Mesothelial cell of epicardium (in vitro differentiated cells): ENCODE measurements at regions not wholly inside any gene's neighbourhood (a gene's known extent, or its start where the extent isn't known, plus 50 kb on each side); places are given as distances from the start of the nearest gene placed in this dataset.

Experiments
- DNase-seq, 2 experiments: peaks; one replicate each; pipeline ENCODE4 v3.0.0; 2021; ENCODE audit warnings: low spot score in 2 of 2; ENCODE audit not compliant: unreplicated experiment in 2 of 2
- H3K27ac Mint-ChIP-seq: 2 replicates; pipeline ENCODE4 v1.8.0; 2021; ENCODE audit warnings: mixed read lengths
- H3K27me3 Mint-ChIP-seq: 2 replicates; pipeline ENCODE4 v1.8.0; 2021; ENCODE audit warnings: low read depth, mixed read lengths
- H3K36me3 Mint-ChIP-seq: 2 replicates; pipeline ENCODE4 v1.8.0; 2021; ENCODE audit warnings: mixed read lengths
- H3K4me1 Mint-ChIP-seq: 2 replicates; pipeline ENCODE4 v1.8.0; 2021; ENCODE audit warnings: mixed read lengths
- H3K4me3 Mint-ChIP-seq: 2 replicates; pipeline ENCODE4 v1.8.0; 2021; ENCODE audit warnings: mild to moderate bottlenecking, moderate library complexity, mixed read lengths
- H3K9me3 Mint-ChIP-seq: 2 replicates; pipeline ENCODE4 v1.8.0; 2021; ENCODE audit warnings: mixed read lengths
- TF ChIP-seq, protein P1 (sequence below): fragments of 200-600 bp; sonication (generic); IDR thresholded peaks from one replicate; pipeline ENCODE4 v1.5.0; 2021; ENCODE audit warnings: antibody characterized with exemption; ENCODE audit not compliant: unreplicated experiment

DNA sequence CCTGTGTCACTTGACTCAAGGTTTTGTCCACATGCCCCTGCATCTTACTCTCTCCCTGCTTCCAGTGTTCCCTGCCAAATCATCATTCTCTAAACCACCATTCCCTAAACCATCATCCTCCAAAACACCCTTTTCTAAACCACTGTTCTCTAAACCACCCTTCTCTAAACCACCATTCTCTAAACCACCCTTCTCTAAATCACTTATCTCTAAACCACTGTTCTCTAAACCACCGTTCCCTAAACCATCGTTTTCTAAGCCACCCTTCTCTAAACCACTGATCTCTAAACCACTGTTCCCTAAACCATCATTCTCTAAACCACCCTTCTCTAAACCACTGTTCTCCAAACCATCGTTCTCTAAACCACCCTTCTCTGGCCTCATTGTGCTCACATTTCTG is 142.1 kb downstream of the CXCL12 start:
- Mint-ChIP-seq H3K4me1 (no peaks in the 10 kb centered on the region), H3K4me3 (no peak overlapping the region), H3K36me3 (no peaks in the 10 kb centered on the region), H3K27me3 (no peaks in the 10 kb centered on the region), H3K9me3 (peaks cover 23% of the 10 kb centered on the region), H3K27ac (no peak overlapping the region)
- DNase-seq = no peak
- TF ChIP-seq, protein P1, sequence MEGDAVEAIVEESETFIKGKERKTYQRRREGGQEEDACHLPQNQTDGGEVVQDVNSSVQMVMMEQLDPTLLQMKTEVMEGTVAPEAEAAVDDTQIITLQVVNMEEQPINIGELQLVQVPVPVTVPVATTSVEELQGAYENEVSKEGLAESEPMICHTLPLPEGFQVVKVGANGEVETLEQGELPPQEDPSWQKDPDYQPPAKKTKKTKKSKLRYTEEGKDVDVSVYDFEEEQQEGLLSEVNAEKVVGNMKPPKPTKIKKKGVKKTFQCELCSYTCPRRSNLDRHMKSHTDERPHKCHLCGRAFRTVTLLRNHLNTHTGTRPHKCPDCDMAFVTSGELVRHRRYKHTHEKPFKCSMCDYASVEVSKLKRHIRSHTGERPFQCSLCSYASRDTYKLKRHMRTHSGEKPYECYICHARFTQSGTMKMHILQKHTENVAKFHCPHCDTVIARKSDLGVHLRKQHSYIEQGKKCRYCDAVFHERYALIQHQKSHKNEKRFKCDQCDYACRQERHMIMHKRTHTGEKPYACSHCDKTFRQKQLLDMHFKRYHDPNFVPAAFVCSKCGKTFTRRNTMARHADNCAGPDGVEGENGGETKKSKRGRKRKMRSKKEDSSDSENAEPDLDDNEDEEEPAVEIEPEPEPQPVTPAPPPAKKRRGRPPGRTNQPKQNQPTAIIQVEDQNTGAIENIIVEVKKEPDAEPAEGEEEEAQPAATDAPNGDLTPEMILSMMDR = no peak

DNA sequence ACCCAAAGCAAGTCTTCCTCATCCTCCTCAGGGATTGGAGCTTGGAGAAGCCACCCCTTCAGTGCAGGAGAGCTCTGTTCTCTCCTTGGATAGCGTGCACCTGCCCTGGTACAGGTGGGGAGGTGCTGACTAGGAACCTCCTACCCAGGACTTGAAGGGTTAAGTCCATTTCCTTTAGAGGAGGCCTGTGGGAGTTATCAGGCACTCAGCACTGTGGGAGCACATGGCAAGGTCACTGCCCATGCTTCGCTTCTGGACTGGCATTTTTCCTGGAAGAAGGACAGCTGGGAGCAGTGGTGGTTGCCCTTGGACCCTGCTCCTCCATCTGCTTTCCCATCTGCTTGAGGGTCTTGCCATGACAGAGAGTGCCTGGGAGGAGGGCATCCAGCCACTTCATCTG is 142.8 kb downstream of the CXCL12 start:
- TF ChIP-seq, protein P1 = no peak
- Mint-ChIP-seq H3K27ac (no peak overlapping the region), H3K4me1 (no peaks in the 10 kb centered on the region), H3K27me3 (no peaks in the 10 kb centered on the region), H3K4me3 (no peak overlapping the region), H3K36me3 (no peaks in the 10 kb centered on the region), H3K9me3 (peaks cover 18% of the 10 kb centered on the region)
- DNase-seq = no peak

- no peak for DNase-seq
- no peak overlapping the region for H3K27ac Mint-ChIP-seq
Observed at GRCh38 chr10:44240584-44241205, 144.2 kb downstream of the CXCL12 start.

DNA sequence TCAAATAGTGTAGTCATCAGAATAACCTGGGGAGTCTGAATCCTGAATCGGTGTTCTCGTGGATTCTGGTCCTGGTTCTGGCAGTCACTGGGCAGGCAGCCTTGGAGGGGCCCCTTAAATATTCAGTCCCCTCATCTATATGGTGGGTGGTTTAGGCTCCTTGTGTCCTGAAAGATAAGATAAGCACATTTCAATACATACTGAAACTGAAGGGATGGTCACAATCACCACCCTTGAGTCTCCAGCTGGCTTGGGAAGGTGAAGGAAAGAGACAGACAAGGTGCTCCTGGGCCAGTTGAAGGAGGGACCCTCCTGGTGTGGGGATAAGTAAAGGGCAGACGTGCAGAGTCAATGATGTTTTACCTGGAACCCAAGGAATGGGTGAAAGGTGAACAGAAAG is 146.7 kb downstream of the CXCL12 start:
- no peak overlapping the region for H3K27ac Mint-ChIP-seq
- H3K36me3 Mint-ChIP-seq = no peaks in the 10 kb centered on the region
- peaks cover 6% of the 10 kb centered on the region for H3K9me3 Mint-ChIP-seq
- no peak for DNase-seq
- TF ChIP-seq, protein P1 = no peak
- H3K4me3 Mint-ChIP-seq = no peak overlapping the region
- H3K4me1 Mint-ChIP-seq = peaks cover 14% of the 10 kb centered on the region
- H3K27me3 Mint-ChIP-seq = no peaks in the 10 kb centered on the region

More at GRCh38 chr10:44240584-44241205, 144.2 kb downstream of the CXCL12 start:
- no peak overlapping the region for H3K4me3 Mint-ChIP-seq
- no peaks in the 10 kb centered on the region for H3K27me3 Mint-ChIP-seq
- H3K9me3 Mint-ChIP-seq = peaks cover 9% of the 10 kb centered on the region
- H3K36me3 Mint-ChIP-seq = no peaks in the 10 kb centered on the region
- H3K4me1 Mint-ChIP-seq = no peaks in the 10 kb centered on the region
- TF ChIP-seq, protein P1 = no peak

- no peak for DNase-seq
- H3K27me3 Mint-ChIP-seq = no peaks in the 10 kb centered on the region
- no peak overlapping the region for H3K4me3 Mint-ChIP-seq
- H3K27ac Mint-ChIP-seq = no peak overlapping the region
- H3K36me3 Mint-ChIP-seq = peaks cover 3% of the 10 kb centered on the region
- peaks cover 19% of the 10 kb centered on the region for H3K4me1 Mint-ChIP-seq
- peaks cover 6% of the 10 kb centered on the region for H3K9me3 Mint-ChIP-seq
- TF ChIP-seq, protein P1 = no peak
Observed at GRCh38 chr10:44237364-44238049, 147.4 kb downstream of the CXCL12 start.
